OCI-LY7 (cell line): ENCODE measurements at regions not wholly inside any gene's neighbourhood (a gene's known extent, or its start where the extent isn't known, plus 50 kb on each side); places are given as distances from the start of the nearest gene placed in this dataset.

ENCODE experiments used
- EZH2phosphoT487 ChIP-seq: fragments of 200-600 bp; sonication (generic); IDR thresholded peaks from 2 replicates; pipeline ENCODE4 v1.6.1; 2018; ENCODE audit warnings: low read depth, borderline replicate concordance, mild to moderate bottlenecking, mixed run types, antibody characterized with exemption, low read length, moderate library complexity, mixed read lengths
- TF ChIP-seq, protein P1 (sequence below): fragments of 200-600 bp; sonication (generic); conservative IDR thresholded peaks from 2 replicates; pipeline ENCODE4 v1.5.1; 2014; ENCODE audit warnings: mild to moderate bottlenecking, antibody characterized with exemption, low read length, moderate library complexity, mixed read lengths

DNA sequence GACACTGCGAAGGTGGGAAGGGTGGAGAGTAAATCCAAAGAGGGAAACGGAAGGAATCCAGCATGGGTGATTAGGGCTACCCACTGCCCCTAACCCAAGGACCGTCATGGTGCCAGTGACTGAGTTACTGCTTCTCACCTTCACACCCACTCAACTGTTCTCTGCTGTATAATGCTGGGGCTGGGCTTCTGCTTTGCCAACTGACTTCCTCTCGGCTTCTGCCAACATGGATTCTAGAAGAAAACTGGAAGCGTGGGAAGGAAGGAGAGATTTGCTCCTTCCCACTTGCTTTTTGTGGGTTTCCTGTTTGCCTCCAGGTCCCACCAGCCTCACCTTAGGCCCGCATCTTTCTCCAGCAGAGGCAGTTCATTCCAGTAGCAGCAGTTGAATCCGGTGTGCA lies 153.5 kb upstream of the RAI14 start:
- no peak for TF ChIP-seq EZH2phosphoT487
- TF ChIP-seq, protein P1, sequence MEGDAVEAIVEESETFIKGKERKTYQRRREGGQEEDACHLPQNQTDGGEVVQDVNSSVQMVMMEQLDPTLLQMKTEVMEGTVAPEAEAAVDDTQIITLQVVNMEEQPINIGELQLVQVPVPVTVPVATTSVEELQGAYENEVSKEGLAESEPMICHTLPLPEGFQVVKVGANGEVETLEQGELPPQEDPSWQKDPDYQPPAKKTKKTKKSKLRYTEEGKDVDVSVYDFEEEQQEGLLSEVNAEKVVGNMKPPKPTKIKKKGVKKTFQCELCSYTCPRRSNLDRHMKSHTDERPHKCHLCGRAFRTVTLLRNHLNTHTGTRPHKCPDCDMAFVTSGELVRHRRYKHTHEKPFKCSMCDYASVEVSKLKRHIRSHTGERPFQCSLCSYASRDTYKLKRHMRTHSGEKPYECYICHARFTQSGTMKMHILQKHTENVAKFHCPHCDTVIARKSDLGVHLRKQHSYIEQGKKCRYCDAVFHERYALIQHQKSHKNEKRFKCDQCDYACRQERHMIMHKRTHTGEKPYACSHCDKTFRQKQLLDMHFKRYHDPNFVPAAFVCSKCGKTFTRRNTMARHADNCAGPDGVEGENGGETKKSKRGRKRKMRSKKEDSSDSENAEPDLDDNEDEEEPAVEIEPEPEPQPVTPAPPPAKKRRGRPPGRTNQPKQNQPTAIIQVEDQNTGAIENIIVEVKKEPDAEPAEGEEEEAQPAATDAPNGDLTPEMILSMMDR, result no peak
